Parathyroid adenoma (tissue), 2 donors: ENCODE measurements at regions not wholly inside any gene's neighbourhood (a gene's known extent, or its start where the extent isn't known, plus 50 kb on each side); places are given as distances from the start of the nearest gene placed in this dataset.

Source experiments
- H2AFZ ChIP-seq: fragments of 300-600 bp; sonication (generic); one replicate; pipeline ENCODE4 v1.7.0; 2017; ENCODE audit warnings: antibody characterized with exemption, mild to moderate bottlenecking
- H3K27ac ChIP-seq: fragments of 300-600 bp; sonication (generic); one replicate; pipeline ENCODE4 v1.7.0; 2017
- H3K27me3 ChIP-seq: fragments of 300-600 bp; sonication (generic); one replicate; pipeline ENCODE4 v1.7.0; 2017; ENCODE audit warnings: low read length; ENCODE audit not compliant: control insufficient read depth, insufficient read depth
- H3K36me3 ChIP-seq: fragments of 300-600 bp; sonication (generic); one replicate; pipeline ENCODE4 v1.7.0; 2017; ENCODE audit warnings: low read length; ENCODE audit not compliant: control insufficient read depth, insufficient read depth
- H3K4me1 ChIP-seq: fragments of 300-600 bp; sonication (generic); one replicate; pipeline ENCODE4 v1.7.0; 2017; ENCODE audit warnings: control low read depth
- H3K4me2 ChIP-seq: fragments of 300-600 bp; sonication (generic); one replicate; pipeline ENCODE4 v1.7.0; 2017; ENCODE audit warnings: low read length
- H3K4me3 ChIP-seq: fragments of 300-600 bp; sonication (generic); one replicate; pipeline ENCODE4 v1.7.0; 2017; ENCODE audit warnings: low read depth, low read length
- H3K79me2 ChIP-seq: fragments of 300-600 bp; sonication (generic); one replicate; pipeline ENCODE4 v1.7.0; 2017; ENCODE audit warnings: control low read depth
- H3K9ac ChIP-seq: fragments of 300-600 bp; sonication (generic); one replicate; pipeline ENCODE4 v1.7.0; 2017; ENCODE audit warnings: mild to moderate bottlenecking
- H3K9me3 ChIP-seq: fragments of 300-600 bp; sonication (generic); one replicate; pipeline ENCODE4 v1.7.0; 2017; ENCODE audit warnings: low read length; ENCODE audit not compliant: control insufficient read depth
- CTCF ChIP-seq: fragments of 300-600 bp; sonication (generic); IDR thresholded peaks from one replicate; pipeline ENCODE4 v1.7.0; 2017; ENCODE audit warnings: antibody characterized with exemption, mild to moderate bottlenecking
- donor health status: primary hyperparathyroidism.

GRCh38 chr21:27393726-27394125, 426.8 kb upstream of the ADAMTS5 start:
- TF ChIP-seq CTCF, result no peak
- no peak overlapping the region for H2AFZ ChIP-seq
- no peak overlapping the region for H3K4me3 ChIP-seq
- H3K27ac ChIP-seq, result no peak overlapping the region
- no peaks in the 10 kb centered on the region for H3K36me3 ChIP-seq
- no peaks in the 10 kb centered on the region for H3K9me3 ChIP-seq
- H3K79me2 ChIP-seq, result no peaks in the 10 kb centered on the region
- no peaks in the 10 kb centered on the region for H3K27me3 ChIP-seq
- H3K9ac ChIP-seq, result no peak overlapping the region
- H3K4me2 ChIP-seq, result no peak overlapping the region
- H3K4me1 ChIP-seq, result no peaks in the 10 kb centered on the region

DNA sequence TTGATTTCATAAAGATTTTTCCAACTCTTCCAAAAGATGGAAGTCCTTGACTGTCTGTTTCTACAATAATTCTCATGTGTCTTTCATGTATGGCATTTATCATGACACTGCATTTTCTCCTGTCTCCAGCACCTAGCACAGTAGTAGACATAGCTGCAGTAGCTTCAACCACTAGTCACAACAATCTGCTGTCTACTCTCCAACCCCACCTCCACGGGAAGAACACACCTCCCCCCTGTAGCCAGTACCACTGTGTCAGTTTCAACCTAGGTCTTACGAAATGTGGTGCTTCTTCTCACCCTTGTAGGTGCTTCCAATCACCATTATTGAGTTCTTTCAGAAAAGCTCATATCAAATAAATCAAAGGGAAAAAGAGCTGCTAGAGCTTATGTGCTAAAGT, 425.1 kb upstream of the ADAMTS5 start:
- Histone ChIP-seq H3K4me1 (no peaks in the 10 kb centered on the region), H3K79me2 (no peaks in the 10 kb centered on the region), H3K27ac (no peak overlapping the region), H3K9ac (no peak overlapping the region), H3K4me2 (no peak overlapping the region), H3K36me3 (no peaks in the 10 kb centered on the region), H3K4me3 (no peak overlapping the region), H3K27me3 (no peaks in the 10 kb centered on the region), H2AFZ (no peak overlapping the region), H3K9me3 (no peaks in the 10 kb centered on the region)
- no peak for TF ChIP-seq CTCF

GRCh38 chr21:27390384-27390783, 423.5 kb upstream of the ADAMTS5 start:
- no peaks in the 10 kb centered on the region for H3K79me2 ChIP-seq
- no peak overlapping the region for H3K4me3 ChIP-seq
- H3K36me3 ChIP-seq, result no peaks in the 10 kb centered on the region
- no peak overlapping the region for H3K4me2 ChIP-seq
- no peak overlapping the region for H2AFZ ChIP-seq
- H3K9me3 ChIP-seq, result no peaks in the 10 kb centered on the region
- H3K27ac ChIP-seq, result no peak overlapping the region
- TF ChIP-seq CTCF, result no peak
- H3K4me1 ChIP-seq, result no peaks in the 10 kb centered on the region
- no peaks in the 10 kb centered on the region for H3K27me3 ChIP-seq
- no peak overlapping the region for H3K9ac ChIP-seq

- no peak overlapping the region for H3K9ac ChIP-seq
- H3K4me2 ChIP-seq, result no peak overlapping the region
- no peak overlapping the region for H3K4me3 ChIP-seq
- H3K4me1 ChIP-seq, result no peaks in the 10 kb centered on the region
- no peaks in the 10 kb centered on the region for H3K27me3 ChIP-seq
- no peaks in the 10 kb centered on the region for H3K36me3 ChIP-seq
- H3K9me3 ChIP-seq, result no peaks in the 10 kb centered on the region
- no peaks in the 10 kb centered on the region for H3K79me2 ChIP-seq
- H2AFZ ChIP-seq, result no peak overlapping the region
- H3K27ac ChIP-seq, result no peak overlapping the region
- TF ChIP-seq CTCF, result no peak
Observed at GRCh38 chr21:27388825-27389224, 421.9 kb upstream of the ADAMTS5 start.

DNA sequence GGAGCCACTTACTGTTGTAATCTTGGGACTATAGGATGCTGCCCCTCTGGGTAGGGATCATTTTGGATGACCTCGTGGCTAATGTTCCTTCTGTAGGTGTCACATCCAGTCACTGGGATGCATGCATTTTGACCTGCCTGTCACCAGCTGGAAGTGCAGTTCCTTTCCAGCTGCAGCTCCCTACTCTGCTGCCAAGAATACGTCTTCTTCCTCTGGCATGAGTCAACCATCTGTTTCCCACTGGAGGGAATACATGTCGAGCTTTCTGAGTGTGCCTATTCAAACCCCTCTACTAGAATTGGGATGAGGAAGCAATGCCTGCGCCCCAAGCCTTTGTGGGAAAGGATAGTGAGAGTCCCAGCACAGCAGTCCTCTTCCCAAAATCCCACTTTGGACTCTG, 415.5 kb upstream of the ADAMTS5 start:
- no peaks in the 10 kb centered on the region for H3K79me2 ChIP-seq
- no peaks in the 10 kb centered on the region for H3K27me3 ChIP-seq
- H3K36me3 ChIP-seq, result no peaks in the 10 kb centered on the region
- H3K4me1 ChIP-seq, result no peaks in the 10 kb centered on the region
- no peak overlapping the region for H3K4me3 ChIP-seq
- no peak overlapping the region for H3K4me2 ChIP-seq
- no peak overlapping the region for H3K27ac ChIP-seq
- H3K9me3 ChIP-seq, result no peaks in the 10 kb centered on the region
- H2AFZ ChIP-seq, result no peak overlapping the region
- H3K9ac ChIP-seq, result no peak overlapping the region
- no peak for TF ChIP-seq CTCF
